ENCODE measurements at regions not wholly inside any gene's neighbourhood (a gene's known extent, or its start where the extent isn't known, plus 50 kb on each side); places are given as distances from the start of the nearest gene placed in this dataset.

GRCh38 chr4:163781726-163782125 is 287.2 kb downstream of the TMA16 start:
- TF ChIP-seq MAX (IDR thresholded peaks at IDR 0.05; ENCODE audit: low read depth, low read length) (no peak), MYC (IDR thresholded peaks at IDR 0.05; ENCODE audit: low read depth, low read length) (no peak), POLR2A (IDR thresholded peaks at IDR 0.05; ENCODE audit: extremely low read depth, insufficient read length) (no peak)
- TF ChIP-seq, protein P1, sequence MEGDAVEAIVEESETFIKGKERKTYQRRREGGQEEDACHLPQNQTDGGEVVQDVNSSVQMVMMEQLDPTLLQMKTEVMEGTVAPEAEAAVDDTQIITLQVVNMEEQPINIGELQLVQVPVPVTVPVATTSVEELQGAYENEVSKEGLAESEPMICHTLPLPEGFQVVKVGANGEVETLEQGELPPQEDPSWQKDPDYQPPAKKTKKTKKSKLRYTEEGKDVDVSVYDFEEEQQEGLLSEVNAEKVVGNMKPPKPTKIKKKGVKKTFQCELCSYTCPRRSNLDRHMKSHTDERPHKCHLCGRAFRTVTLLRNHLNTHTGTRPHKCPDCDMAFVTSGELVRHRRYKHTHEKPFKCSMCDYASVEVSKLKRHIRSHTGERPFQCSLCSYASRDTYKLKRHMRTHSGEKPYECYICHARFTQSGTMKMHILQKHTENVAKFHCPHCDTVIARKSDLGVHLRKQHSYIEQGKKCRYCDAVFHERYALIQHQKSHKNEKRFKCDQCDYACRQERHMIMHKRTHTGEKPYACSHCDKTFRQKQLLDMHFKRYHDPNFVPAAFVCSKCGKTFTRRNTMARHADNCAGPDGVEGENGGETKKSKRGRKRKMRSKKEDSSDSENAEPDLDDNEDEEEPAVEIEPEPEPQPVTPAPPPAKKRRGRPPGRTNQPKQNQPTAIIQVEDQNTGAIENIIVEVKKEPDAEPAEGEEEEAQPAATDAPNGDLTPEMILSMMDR (IDR thresholded peaks at IDR 0.05; ENCODE audit: low read depth, low read length) = no peak
- no peak overlapping the region for H3K4me3 ChIP-seq (ENCODE audit: low read depth, low read length)
- no peak for DNase-seq (ENCODE audit: low read depth)

GRCh38 chr4:163790231-163790630 is 295.7 kb downstream of the TMA16 start:
- no peak for DNase-seq (ENCODE audit: low read depth)

GRCh38 chr4:163795885-163796284 is 301.4 kb downstream of the TMA16 start:
- no peak for DNase-seq (ENCODE audit: low read depth)
- no peak overlapping the region for H3K4me3 ChIP-seq (ENCODE audit: low read depth, low read length)
- TF ChIP-seq MYC (IDR thresholded peaks at IDR 0.05; ENCODE audit: low read depth, low read length) (no peak), MAX (IDR thresholded peaks at IDR 0.05; ENCODE audit: low read depth, low read length) (no peak), POLR2A (IDR thresholded peaks at IDR 0.05; ENCODE audit: extremely low read depth, insufficient read length) (no peak)
- TF ChIP-seq, protein P1 (IDR thresholded peaks at IDR 0.05; ENCODE audit: low read depth, low read length) = no peak

More at GRCh38 chr4:163790231-163790630, 295.7 kb downstream of the TMA16 start:
- no peak for TF ChIP-seq MYC (IDR thresholded peaks at IDR 0.05; ENCODE audit: low read depth, low read length)
- no peak for TF ChIP-seq POLR2A (IDR thresholded peaks at IDR 0.05; ENCODE audit: extremely low read depth, insufficient read length)
- no peak overlapping the region for H3K4me3 ChIP-seq (ENCODE audit: low read depth, low read length)

DNA sequence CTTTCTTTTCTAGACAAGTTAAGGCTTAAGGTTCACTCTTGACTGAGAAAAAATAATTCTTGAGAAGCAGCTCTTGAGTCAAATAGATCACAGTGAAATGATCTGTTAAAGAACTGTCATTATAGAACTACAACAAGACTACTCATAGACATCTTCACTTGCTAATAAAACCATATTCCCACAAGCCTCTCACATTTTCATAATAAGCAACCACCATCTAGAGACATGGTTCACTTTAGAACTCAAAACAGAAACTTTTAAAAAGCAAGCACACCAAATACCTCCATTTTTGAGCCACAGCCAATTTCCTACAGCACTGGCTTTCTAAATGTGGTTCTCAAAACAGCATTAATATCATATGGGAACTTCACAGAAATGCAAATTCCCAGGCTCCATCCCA is 309.5 kb downstream of the TMA16 start:
- DNase-seq (ENCODE audit: low read depth) = no peak
- H3K4me3 ChIP-seq (ENCODE audit: low read depth, low read length) = no peak overlapping the region
- TF ChIP-seq, protein P1 (IDR thresholded peaks at IDR 0.05; ENCODE audit: low read depth, low read length) = no peak
- TF ChIP-seq MYC (IDR thresholded peaks at IDR 0.05; ENCODE audit: low read depth, low read length) (no peak), MAX (IDR thresholded peaks at IDR 0.05; ENCODE audit: low read depth, low read length) (no peak), POLR2A (IDR thresholded peaks at IDR 0.05; ENCODE audit: extremely low read depth, insufficient read length) (no peak)

DNA sequence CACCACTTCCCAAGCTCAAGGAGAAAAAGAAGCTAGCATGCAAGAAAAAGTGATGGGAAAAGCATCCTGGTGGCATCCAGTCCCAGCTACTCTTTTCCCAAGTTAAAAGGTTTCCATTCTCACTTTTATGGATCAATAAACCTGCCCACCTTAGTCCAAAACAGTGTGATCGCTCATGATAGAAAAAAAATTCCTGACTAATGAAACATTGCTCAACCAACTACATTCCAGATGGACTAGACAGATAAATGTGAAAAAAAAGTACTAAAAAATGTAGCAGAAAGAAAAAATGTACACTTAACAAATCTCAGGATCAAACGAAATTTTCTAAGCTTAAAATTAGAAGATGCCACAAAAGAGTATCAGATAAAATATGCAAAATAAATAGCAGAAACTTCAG is 312.2 kb downstream of the TMA16 start:
- DNase-seq (ENCODE audit: low read depth) = no peak
- no peak overlapping the region for H3K4me3 ChIP-seq (ENCODE audit: low read depth, low read length)
- TF ChIP-seq, protein P1 (IDR thresholded peaks at IDR 0.05; ENCODE audit: low read depth, low read length) = no peak
- TF ChIP-seq MAX (IDR thresholded peaks at IDR 0.05; ENCODE audit: low read depth, low read length) = no peak
- TF ChIP-seq MYC (IDR thresholded peaks at IDR 0.05; ENCODE audit: low read depth, low read length) = no peak
- TF ChIP-seq POLR2A (IDR thresholded peaks at IDR 0.05; ENCODE audit: extremely low read depth, insufficient read length) = no peak

DNA sequence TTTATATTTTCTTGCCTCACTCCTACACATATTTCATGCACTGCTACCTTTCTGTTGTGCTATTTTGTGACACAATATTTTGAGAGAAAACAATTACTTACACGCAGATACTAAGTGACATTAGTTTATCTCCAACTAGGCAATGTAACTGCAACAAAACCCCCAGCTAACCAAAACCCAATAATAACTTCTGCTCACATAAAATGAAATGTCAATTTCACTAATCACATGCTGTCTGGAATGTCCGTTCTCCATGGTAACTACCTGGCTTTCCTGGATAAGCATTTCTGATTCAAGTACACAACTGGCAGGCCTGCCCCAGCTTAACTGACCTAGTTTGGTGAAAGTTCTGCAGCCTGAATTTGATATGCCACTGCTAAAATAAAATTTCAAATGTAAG is 313.5 kb downstream of the TMA16 start:
- TF ChIP-seq, protein P1 (IDR thresholded peaks at IDR 0.05; ENCODE audit: low read depth, low read length) = no peak
- no peak overlapping the region for H3K4me3 ChIP-seq (ENCODE audit: low read depth, low read length)
- no peak for DNase-seq (ENCODE audit: low read depth)

All from NB4 (cell line).